ENCODE measurements at regions not wholly inside any gene's neighbourhood (a gene's known extent, or its start where the extent isn't known, plus 50 kb on each side); places are given as distances from the start of the nearest gene placed in this dataset.

DNA sequence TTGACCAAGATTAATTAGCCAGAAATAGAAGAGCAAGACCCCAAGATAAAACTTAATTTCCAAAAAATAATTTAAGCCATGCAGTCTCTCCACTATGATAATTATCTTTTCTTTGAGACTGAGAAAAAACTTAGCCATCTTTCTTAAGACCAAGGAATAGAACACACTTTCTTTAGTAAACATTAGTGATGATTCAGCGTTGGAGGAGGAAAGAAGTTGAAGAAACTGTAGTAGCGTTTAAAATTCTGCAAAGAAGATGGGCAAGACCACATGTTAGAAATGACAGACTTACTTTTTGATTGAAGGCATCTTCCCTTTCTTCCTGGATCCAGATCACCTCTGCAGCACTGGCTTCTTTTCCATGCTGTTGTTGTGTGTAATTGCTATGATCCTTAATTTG, 124.8 kb upstream of the RASSF8 start:
- TF ChIP-seq, protein P1, sequence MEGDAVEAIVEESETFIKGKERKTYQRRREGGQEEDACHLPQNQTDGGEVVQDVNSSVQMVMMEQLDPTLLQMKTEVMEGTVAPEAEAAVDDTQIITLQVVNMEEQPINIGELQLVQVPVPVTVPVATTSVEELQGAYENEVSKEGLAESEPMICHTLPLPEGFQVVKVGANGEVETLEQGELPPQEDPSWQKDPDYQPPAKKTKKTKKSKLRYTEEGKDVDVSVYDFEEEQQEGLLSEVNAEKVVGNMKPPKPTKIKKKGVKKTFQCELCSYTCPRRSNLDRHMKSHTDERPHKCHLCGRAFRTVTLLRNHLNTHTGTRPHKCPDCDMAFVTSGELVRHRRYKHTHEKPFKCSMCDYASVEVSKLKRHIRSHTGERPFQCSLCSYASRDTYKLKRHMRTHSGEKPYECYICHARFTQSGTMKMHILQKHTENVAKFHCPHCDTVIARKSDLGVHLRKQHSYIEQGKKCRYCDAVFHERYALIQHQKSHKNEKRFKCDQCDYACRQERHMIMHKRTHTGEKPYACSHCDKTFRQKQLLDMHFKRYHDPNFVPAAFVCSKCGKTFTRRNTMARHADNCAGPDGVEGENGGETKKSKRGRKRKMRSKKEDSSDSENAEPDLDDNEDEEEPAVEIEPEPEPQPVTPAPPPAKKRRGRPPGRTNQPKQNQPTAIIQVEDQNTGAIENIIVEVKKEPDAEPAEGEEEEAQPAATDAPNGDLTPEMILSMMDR (conservative IDR thresholded peaks at IDR 0.05; ENCODE audit: low read length) = no peak
- TF ChIP-seq EZH2phosphoT487 (IDR thresholded peaks at IDR 0.05; ENCODE audit: borderline replicate concordance, low read depth, low read length) = no peak
